Head of caudate nucleus (tissue), 42 donors: ENCODE measurements at regions not wholly inside any gene's neighbourhood (a gene's known extent, or its start where the extent isn't known, plus 50 kb on each side); places are given as distances from the start of the nearest gene placed in this dataset.
"Not testable (repeated sequence)": the region's sequence is repeated elsewhere in the genome, so short reads cannot be mapped to it uniquely, and the experiment has no call there.

Source experiments
- DNase-seq, 42 donors: peaks; one replicate each; pipeline versions ENCODE4 v3.0.0 to v3.0.0-alpha.2; 2020 to 2021; ENCODE audit warnings: mixed read lengths in 7 of 42
- intact Hi-C: fragments of 100-400 bp; cut with DNase I; formaldehyde crosslinking; loops from one replicate; pipeline ENCODE4 v1.15.0; 2022

GRCh38 chr5:171538681-171539080 lies 119.2 kb downstream of the FGF18 start:
- peak in 1 of 42 donors; percentile 8 for DNase-seq
- intact Hi-C loops = no loop called here

- no peak for DNase-seq
- intact Hi-C loops = no loop called here
Measured at GRCh38 chr5:171540865-171541264, 121.4 kb downstream of the FGF18 start.

GRCh38 chr5:171541341-171541776 lies 121.9 kb downstream of the FGF18 start:
- DNase-seq = peak in 2 of 42 donors; percentile 14 to 30
- intact Hi-C loops = no loop called here

GRCh38 chr5:171542525-171543140 lies 123.2 kb downstream of the FGF18 start:
- peak in 1 of 42 donors; percentile 29 for DNase-seq
- intact Hi-C loops = no loop called here

- DNase-seq = no peak
- intact Hi-C loops = no loop called here
Measured at GRCh38 chr5:171543148-171543815, 123.8 kb downstream of the FGF18 start.

GRCh38 chr5:171544913-171545765 lies 125.7 kb downstream of the FGF18 start:
- no peak for DNase-seq
- intact Hi-C loops = no loop called here

GRCh38 chr5:171549274-171549673 lies 129.8 kb downstream of the FGF18 start:
- DNase-seq = no peak
- intact Hi-C loops = no loop called here

- intact Hi-C loops, DNase-seq: not testable (repeated sequence)
Measured at GRCh38 chr5:171553817-171554216, 134.4 kb downstream of the FGF18 start.

GRCh38 chr5:171555160-171555559 lies 135.7 kb downstream of the FGF18 start:
- intact Hi-C loops = no loop called here
- DNase-seq = peak in 1 of 42 donors; percentile 8

- DNase-seq = peak in 1 of 42 donors; percentile 14
- intact Hi-C loops = no loop called here
Measured at GRCh38 chr5:171562822-171563221, 143.4 kb downstream of the FGF18 start.

GRCh38 chr5:171568389-171568788 lies 148.9 kb downstream of the FGF18 start:
- no peak for DNase-seq
- intact Hi-C loops = no loop called here

GRCh38 chr5:171569065-171569712 lies 149.7 kb downstream of the FGF18 start:
- intact Hi-C loops = no loop called here
- no peak for DNase-seq

- no peak for DNase-seq
- intact Hi-C loops = no loop called here
Measured at GRCh38 chr5:171570244-171570825, 150.9 kb downstream of the FGF18 start.

GRCh38 chr5:171571663-171572062 lies 152.2 kb downstream of the FGF18 start:
- DNase-seq = no peak
- intact Hi-C loops = no loop called here

- intact Hi-C loops = no loop called here
- no peak for DNase-seq
Measured at GRCh38 chr5:171573021-171573420, 153.6 kb downstream of the FGF18 start.

GRCh38 chr5:171573451-171574225 lies 154.2 kb downstream of the FGF18 start:
- intact Hi-C loops = no loop called here

GRCh38 chr5:171574376-171574775 lies 154.9 kb downstream of the FGF18 start:
- intact Hi-C loops = no loop called here
- no peak for DNase-seq

More at GRCh38 chr5:171573451-171574225, 154.2 kb downstream of the FGF18 start:
- DNase-seq = no peak

- DNase-seq = no peak
- intact Hi-C loops = no loop called here
Measured at GRCh38 chr5:171575386-171575785, 155.9 kb downstream of the FGF18 start.
